Liver (tissue), 8 donors: ENCODE measurements at regions not wholly inside any gene's neighbourhood (a gene's known extent, or its start where the extent isn't known, plus 50 kb on each side); places are given as distances from the start of the nearest gene placed in this dataset.

Experiments used
- DNase-seq: peaks from one replicate; pipeline ENCODE4 v3.0.0-alpha.2; 2017; ENCODE audit warnings: low spot score
- H3K27ac ChIP-seq, 2 donors: one replicate each; pipeline ENCODE4 v1.7.0; 2013; ENCODE audit warnings: inconsistent platforms in 2 of 2, low read length in 2 of 2, control low read depth in 1 of 2, low read depth in 1 of 2, mild to moderate bottlenecking in 1 of 2
- H3K27me3 ChIP-seq, 4 donors: one replicate each; pipeline versions ENCODE4 v1.6.1 to v1.7.0; 2013; ENCODE audit warnings: low read length in 3 of 4, inconsistent platforms in 1 of 4, mild to moderate bottlenecking in 1 of 4, moderate library complexity in 1 of 4; ENCODE audit not compliant: control insufficient read depth in 4 of 4, insufficient read depth in 4 of 4
- H3K36me3 ChIP-seq, 4 donors: one replicate each; pipeline versions ENCODE4 v1.6.1 to v1.7.0; 2013; ENCODE audit warnings: low read length in 3 of 4, mild to moderate bottlenecking in 3 of 4, low read depth in 1 of 4, moderate library complexity in 1 of 4; ENCODE audit not compliant: control insufficient read depth in 4 of 4, insufficient read depth in 3 of 4
- H3K4me1 ChIP-seq, 4 donors: one replicate each; pipeline versions ENCODE4 v1.6.1 to v1.7.0; 2013; ENCODE audit warnings: low read length in 3 of 4, mild to moderate bottlenecking in 3 of 4, moderate library complexity in 1 of 4; ENCODE audit not compliant: control insufficient read depth in 4 of 4, insufficient read depth in 4 of 4
- H3K4me3 ChIP-seq, 3 donors: one replicate each; pipeline versions ENCODE4 v1.6.1 to v1.7.0; 2013; ENCODE audit warnings: low read length in 3 of 3, control low read depth in 1 of 3, low read depth in 1 of 3, mild to moderate bottlenecking in 1 of 3
- H3K9ac ChIP-seq, 2 donors: one replicate each; pipeline ENCODE4 v1.7.0; 2013; ENCODE audit warnings: low read length in 2 of 2, mild to moderate bottlenecking in 2 of 2, moderate library complexity in 2 of 2, control low read depth in 1 of 2, low read depth in 1 of 2
- H3K9me3 ChIP-seq, 4 donors: one replicate each; pipeline versions ENCODE4 v1.6.1 to v1.7.0; 2013; ENCODE audit warnings: low read length in 3 of 4; ENCODE audit not compliant: control insufficient read depth in 4 of 4
- ATF3 ChIP-seq: IDR thresholded peaks from 2 replicates; pipeline ENCODE4 v1.6.1; 2016; ENCODE audit warnings: antibody characterized with exemption
- CTCF ChIP-seq: fragments of 150-350 bp; IDR thresholded peaks from 2 replicates; pipeline ENCODE4 v1.5.1; 2017; ENCODE audit warnings: improper control_type of control experiment, low read depth, low read length; ENCODE audit not compliant: missing input control
- EGR1 ChIP-seq, 2 donors: IDR thresholded peaks; 2 replicates each; pipeline ENCODE4 v1.6.1; 2016 to 2018; ENCODE audit warnings: antibody characterized with exemption in 2 of 2, low read depth in 2 of 2
- FOXA1 ChIP-seq: IDR thresholded peaks from 2 replicates; pipeline ENCODE4 v1.6.1; 2016; ENCODE audit warnings: antibody characterized with exemption
- FOXA2 ChIP-seq: IDR thresholded peaks from 2 replicates; pipeline ENCODE4 v1.6.1; 2016; ENCODE audit warnings: antibody characterized with exemption
- GABPA ChIP-seq, 2 donors: IDR thresholded peaks in 1 of 2; conservative IDR thresholded peaks in 1 of 2; 2 replicates each; pipeline ENCODE4 v1.6.1; 2016; ENCODE audit warnings: antibody characterized with exemption in 2 of 2, mild to moderate bottlenecking in 1 of 2, moderate library complexity in 1 of 2
- HNF4G ChIP-seq: IDR thresholded peaks from 2 replicates; pipeline ENCODE4 v1.6.1; 2016; ENCODE audit warnings: antibody characterized with exemption
- JUND ChIP-seq, 2 donors: IDR thresholded peaks; 2 replicates each; pipeline ENCODE4 v1.6.1; 2016; ENCODE audit warnings: antibody characterized with exemption in 2 of 2
- MAX ChIP-seq: IDR thresholded peaks from 2 replicates; pipeline ENCODE4 v1.6.1; 2016; ENCODE audit warnings: antibody characterized with exemption
- NR2F2 ChIP-seq: IDR thresholded peaks from 2 replicates; pipeline ENCODE4 v1.6.1; 2016; ENCODE audit warnings: antibody characterized with exemption
- RAD21 ChIP-seq, 2 donors: IDR thresholded peaks; 2 replicates each; pipeline ENCODE4 v1.6.1; 2016; ENCODE audit warnings: antibody characterized with exemption in 2 of 2, mild to moderate bottlenecking in 2 of 2
- REST ChIP-seq: IDR thresholded peaks from 2 replicates; pipeline ENCODE4 v1.6.1; 2016; ENCODE audit warnings: antibody characterized with exemption, mild to moderate bottlenecking
- RXRA ChIP-seq, 2 donors: IDR thresholded peaks; 2 replicates each; pipeline ENCODE4 v1.6.1; 2017 to 2018; ENCODE audit warnings: antibody characterized with exemption in 2 of 2, mild to moderate bottlenecking in 1 of 2
- TAF1 ChIP-seq: conservative IDR thresholded peaks from 2 replicates; pipeline ENCODE4 v1.6.1; 2016; ENCODE audit warnings: antibody characterized with exemption, mild to moderate bottlenecking
- YY1 ChIP-seq: IDR thresholded peaks from 2 replicates; pipeline ENCODE4 v1.6.1; 2016; ENCODE audit warnings: antibody characterized with exemption, mild to moderate bottlenecking
- ZBTB33 ChIP-seq: IDR thresholded peaks from 2 replicates; pipeline ENCODE4 v1.6.1; 2016; ENCODE audit warnings: antibody characterized with exemption
- WGBS: extraction: QIAGEN DNeasy Blood & Tissue Kit; methylation state at CpG from one replicate; pipeline ENCODE4 v1.1.7; 2013; 5-methylcytosine and 5-hydroxymethylcytosine counted together
- donor health status: healthy.
- donor health status: healthy.
- donor health status: healthy.
- donor health status: healthy.
- donor health status: healthy.

- H3K27ac ChIP-seq = no peak overlapping the region
Observed at GRCh38 chr1:66437136-66437401, 96.9 kb upstream of the SGIP1 start.

GRCh38 chr1:66438062-66438461 lies 95.9 kb upstream of the SGIP1 start:
- Histone ChIP-seq H3K27me3 (no peaks in the 10 kb centered on the region), H3K9ac (no peak overlapping the region), H3K36me3 (no peaks in the 10 kb centered on the region), H3K4me3 (no peak overlapping the region), H3K27ac (no peak overlapping the region), H3K4me1 (no peaks in the 10 kb centered on the region), H3K9me3 (no peaks in the 10 kb centered on the region)
- whole genome bisulfite sequencing = 81% methylated on average over 1 of the region's 1 CpG
- TF ChIP-seq NR2F2 = no peak
- no peak for TF ChIP-seq FOXA1
- TF ChIP-seq GABPA (IDR thresholded peaks at IDR 0.05 in 1 of 2, conservative IDR thresholded peaks at IDR 0.05 in 1 of 2) = no peak
- TF ChIP-seq MAX = no peak
- no peak for TF ChIP-seq REST
- no peak for TF ChIP-seq EGR1 (IDR thresholded peaks at IDR 0.05; ENCODE audit: low read depth in 2 of 2)
- TF ChIP-seq ATF3 = no peak
- TF ChIP-seq RAD21 (IDR thresholded peaks at IDR 0.05) = no peak
- TF ChIP-seq HNF4G = no peak
- no peak for TF ChIP-seq FOXA2
- TF ChIP-seq YY1 = no peak
- no peak for TF ChIP-seq CTCF
- no peak for TF ChIP-seq ZBTB33
- no peak for TF ChIP-seq RXRA (IDR thresholded peaks at IDR 0.05)
- no peak for TF ChIP-seq TAF1
- TF ChIP-seq JUND (IDR thresholded peaks at IDR 0.05) = no peak
- DNase-seq = no peak

More at GRCh38 chr1:66437136-66437401, 96.9 kb upstream of the SGIP1 start:
- 85% methylated on average over 2 of the region's 2 CpGs for WGBS
- Histone ChIP-seq H3K9ac (no peak overlapping the region), H3K36me3 (no peaks in the 10 kb centered on the region), H3K9me3 (no peaks in the 10 kb centered on the region), H3K27me3 (no peaks in the 10 kb centered on the region), H3K4me1 (no peaks in the 10 kb centered on the region), H3K4me3 (no peak overlapping the region)
- DNase-seq = no peak
- no peak for TF ChIP-seq FOXA2
